GM18867 (cell line): ENCODE measurements at regions not wholly inside any gene's neighbourhood (a gene's known extent, or its start where the extent isn't known, plus 50 kb on each side); places are given as distances from the start of the nearest gene placed in this dataset.

ENCODE experiments used
- ATAC-seq: cut with Tn5 transposase; IDR thresholded peaks from one replicate; pipeline ENCODE4 v1.9.1; 2021; ENCODE audit warnings: mild to moderate bottlenecking, moderate library complexity; ENCODE audit not compliant: unreplicated experiment

- no peak for ATAC-seq
These were observed 77.1 kb upstream of the BCL6 start for GRCh38 chr3:187822402-187822801.

GRCh38 chr3:187823746-187824145, 78.5 kb upstream of the BCL6 start:
- no peak for ATAC-seq

- no peak for ATAC-seq
These were observed 82.5 kb upstream of the BCL6 start for GRCh38 chr3:187827723-187828122.

GRCh38 chr3:187828579-187829452, 83.5 kb upstream of the BCL6 start:
- ATAC-seq = peak; percentile 84

- ATAC-seq = no peak
These were observed 84.9 kb upstream of the BCL6 start for GRCh38 chr3:187830181-187830580.

GRCh38 chr3:187831125-187832051, 86.1 kb upstream of the BCL6 start:
- ATAC-seq = no peak

- ATAC-seq = no peak
These were observed 86.9 kb upstream of the BCL6 start for GRCh38 chr3:187832202-187832601.

- ATAC-seq = no peak
These were observed 88.1 kb upstream of the BCL6 start for GRCh38 chr3:187833375-187833774.

- ATAC-seq = no peak
These were observed 88.7 kb upstream of the BCL6 start for GRCh38 chr3:187833799-187834578.

- no peak for ATAC-seq
These were observed 91.8 kb upstream of the BCL6 start for GRCh38 chr3:187836823-187837770.

GRCh38 chr3:187838016-187838540, 92.8 kb upstream of the BCL6 start:
- ATAC-seq = no peak

- ATAC-seq = no peak
These were observed 94.2 kb upstream of the BCL6 start for GRCh38 chr3:187839422-187839821.

GRCh38 chr3:187840856-187841255, 95.6 kb upstream of the BCL6 start:
- ATAC-seq = no peak

GRCh38 chr3:187841560-187841959, 96.3 kb upstream of the BCL6 start:
- ATAC-seq = no peak

GRCh38 chr3:187843654-187844053, 98.4 kb upstream of the BCL6 start:
- ATAC-seq = no peak

GRCh38 chr3:187844708-187845107, 99.4 kb upstream of the BCL6 start:
- no peak for ATAC-seq

- ATAC-seq = no peak
These were observed 100.6 kb upstream of the BCL6 start for GRCh38 chr3:187845826-187846225.

- no peak for ATAC-seq
These were observed 103.1 kb upstream of the BCL6 start for GRCh38 chr3:187848401-187848800.

GRCh38 chr3:187849016-187849654, 103.9 kb upstream of the BCL6 start:
- ATAC-seq = no peak
